Thyroid gland (tissue), 4 donors: ENCODE measurements at regions not wholly inside any gene's neighbourhood (a gene's known extent, or its start where the extent isn't known, plus 50 kb on each side); places are given as distances from the start of the nearest gene placed in this dataset.
"Not testable (repeated sequence)": the region's sequence is repeated elsewhere in the genome, so short reads cannot be mapped to it uniquely, and the experiment has no call there.

Experiments used
- POLR2A ChIP-seq, 2 donors: fragments of 450-650 bp; IDR thresholded peaks; one replicate each; pipeline ENCODE4 v1.6.1; 2017; ENCODE audit warnings: antibody characterized with exemption in 2 of 2, mild to moderate bottlenecking in 2 of 2, moderate library complexity in 1 of 2
- TF ChIP-seq, protein P1 (sequence below), 6 experiments: fragments of 200-600 bp in 3 of 6; fragments of 450-650 bp in 3 of 6; sonication (generic) in 3 of 6; IDR thresholded peaks; one replicate each; pipeline ENCODE4 v1.5.1; 2016 to 2019; ENCODE audit warnings: antibody characterized with exemption in 6 of 6, mild to moderate bottlenecking in 2 of 6, inconsistent platforms in 1 of 6, moderate library complexity in 1 of 6

DNA sequence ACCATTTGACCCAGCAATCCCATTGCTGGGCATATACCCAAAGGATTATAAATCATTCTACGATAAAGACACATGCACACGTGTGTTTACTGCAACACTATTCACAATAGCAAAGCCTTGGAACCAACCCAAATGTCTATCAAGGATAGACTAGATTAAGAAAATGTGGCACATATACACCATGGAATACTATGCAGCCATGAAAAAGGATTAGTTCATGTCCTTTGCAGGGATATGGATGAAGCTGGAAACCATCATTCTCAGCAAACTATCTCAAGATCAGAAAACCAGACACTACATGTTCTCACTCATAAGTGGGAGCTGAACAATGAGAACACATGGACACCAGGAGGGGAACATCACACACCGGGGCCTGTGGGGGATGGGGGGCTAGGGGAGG is 257.0 kb upstream of the PCDH18 start:
- TF ChIP-seq, protein P1, sequence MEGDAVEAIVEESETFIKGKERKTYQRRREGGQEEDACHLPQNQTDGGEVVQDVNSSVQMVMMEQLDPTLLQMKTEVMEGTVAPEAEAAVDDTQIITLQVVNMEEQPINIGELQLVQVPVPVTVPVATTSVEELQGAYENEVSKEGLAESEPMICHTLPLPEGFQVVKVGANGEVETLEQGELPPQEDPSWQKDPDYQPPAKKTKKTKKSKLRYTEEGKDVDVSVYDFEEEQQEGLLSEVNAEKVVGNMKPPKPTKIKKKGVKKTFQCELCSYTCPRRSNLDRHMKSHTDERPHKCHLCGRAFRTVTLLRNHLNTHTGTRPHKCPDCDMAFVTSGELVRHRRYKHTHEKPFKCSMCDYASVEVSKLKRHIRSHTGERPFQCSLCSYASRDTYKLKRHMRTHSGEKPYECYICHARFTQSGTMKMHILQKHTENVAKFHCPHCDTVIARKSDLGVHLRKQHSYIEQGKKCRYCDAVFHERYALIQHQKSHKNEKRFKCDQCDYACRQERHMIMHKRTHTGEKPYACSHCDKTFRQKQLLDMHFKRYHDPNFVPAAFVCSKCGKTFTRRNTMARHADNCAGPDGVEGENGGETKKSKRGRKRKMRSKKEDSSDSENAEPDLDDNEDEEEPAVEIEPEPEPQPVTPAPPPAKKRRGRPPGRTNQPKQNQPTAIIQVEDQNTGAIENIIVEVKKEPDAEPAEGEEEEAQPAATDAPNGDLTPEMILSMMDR (IDR thresholded peaks at IDR 0.05): not testable (repeated sequence)
- TF ChIP-seq POLR2A (IDR thresholded peaks at IDR 0.05): not testable (repeated sequence)
